ENCODE measurements at regions not wholly inside any gene's neighbourhood (a gene's known extent, or its start where the extent isn't known, plus 50 kb on each side); places are given as distances from the start of the nearest gene placed in this dataset.

DNA sequence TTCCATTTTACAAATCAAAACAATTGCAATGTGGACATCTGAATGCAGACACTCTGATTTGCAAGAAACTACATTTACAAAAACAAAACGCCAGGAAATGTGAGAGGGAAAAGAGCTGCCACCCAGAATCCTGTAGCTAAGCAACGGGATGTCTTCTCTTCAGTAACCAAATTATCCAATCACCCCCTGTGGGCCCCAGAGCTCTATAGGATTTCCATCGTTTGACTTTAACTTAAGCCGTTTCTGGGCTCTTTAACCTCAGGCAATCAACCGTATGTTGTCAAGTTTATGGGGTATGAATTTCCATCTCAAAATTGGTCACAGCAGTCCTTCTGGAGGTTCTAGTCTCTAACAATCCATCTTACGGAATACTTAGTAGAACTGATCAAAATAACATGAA lies 240.5 kb downstream of the ETV1 start:
- TF ChIP-seq, protein P1, sequence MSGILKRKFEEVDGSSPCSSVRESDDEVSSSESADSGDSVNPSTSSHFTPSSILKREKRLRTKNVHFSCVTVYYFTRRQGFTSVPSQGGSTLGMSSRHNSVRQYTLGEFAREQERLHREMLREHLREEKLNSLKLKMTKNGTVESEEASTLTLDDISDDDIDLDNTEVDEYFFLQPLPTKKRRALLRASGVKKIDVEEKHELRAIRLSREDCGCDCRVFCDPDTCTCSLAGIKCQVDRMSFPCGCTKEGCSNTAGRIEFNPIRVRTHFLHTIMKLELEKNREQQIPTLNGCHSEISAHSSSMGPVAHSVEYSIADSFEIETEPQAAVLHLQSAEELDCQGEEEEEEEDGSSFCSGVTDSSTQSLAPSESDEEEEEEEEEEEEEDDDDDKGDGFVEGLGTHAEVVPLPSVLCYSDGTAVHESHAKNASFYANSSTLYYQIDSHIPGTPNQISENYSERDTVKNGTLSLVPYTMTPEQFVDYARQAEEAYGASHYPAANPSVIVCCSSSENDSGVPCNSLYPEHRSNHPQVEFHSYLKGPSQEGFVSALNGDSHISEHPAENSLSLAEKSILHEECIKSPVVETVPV (CRISPR knock-in tag; IDR thresholded peaks at IDR 0.05) = no peak
- no peak for TF ChIP-seq ZNF70 (CRISPR knock-in tag; IDR thresholded peaks at IDR 0.05)
- TF ChIP-seq ZC3H10 (CRISPR knock-in tag; IDR thresholded peaks at IDR 0.05) = no peak
- no peak for TF ChIP-seq POU6F1 (CRISPR knock-in tag; IDR thresholded peaks at IDR 0.05; ENCODE audit: borderline replicate concordance, low read depth)

All from SK-N-SH treated with all-trans-retinoic acid at 6 μM for 48 hours (cell line).